AG04450 (cell line): ENCODE measurements at regions not wholly inside any gene's neighbourhood (a gene's known extent, or its start where the extent isn't known, plus 50 kb on each side); places are given as distances from the start of the nearest gene placed in this dataset.

ENCODE experiments used
- CTCF ChIA-PET: fragments of 300-600, 350-600 bp; formaldehyde crosslinking; extraction: SDS; loops from one replicate; lab custom pipeline; 2022; ENCODE audit warnings: antibody characterized with exemption, inconsistent platforms; lab: Charles Lee
- POLR2A ChIA-PET: fragments of 350-600 bp; formaldehyde crosslinking; extraction: SDS; loops from one replicate; lab custom pipeline; 2021; ENCODE audit warnings: antibody characterized with exemption, inconsistent platforms; lab: Yijun Ruan, JAX
- DNase-seq: peaks from one replicate; pipeline ENCODE4 v3.0.0-alpha.2; 2011; ENCODE audit warnings: low read depth, low spot score
- H3K27ac ChIP-seq: one replicate; pipeline ENCODE4 v1.5.1; 2012; ENCODE audit warnings: low read depth, low read length, control low read depth
- H3K27me3 ChIP-seq: one replicate; pipeline ENCODE4 v1.6.0; 2012; ENCODE audit warnings: low read length; ENCODE audit not compliant: control insufficient read depth, insufficient read depth
- H3K4me3 ChIP-seq: 2 replicates; pipeline ENCODE4 v1.5.1; 2011; ENCODE audit warnings: mild to moderate bottlenecking, low read depth, low read length, control low read depth
- H3K9me3 ChIP-seq: 2 replicates; pipeline ENCODE4 v1.5.1; 2012; ENCODE audit warnings: low read length; ENCODE audit not compliant: control insufficient read depth, insufficient read depth
- CTCF ChIP-seq: IDR thresholded peaks from 2 replicates; pipeline ENCODE4 v1.5.1; 2011; ENCODE audit warnings: low read depth, low read length, control low read depth, inconsistent platforms

GRCh38 chr6:147700436-147701209 lies 192.1 kb downstream of the SAMD5 start:
- ChIA-PET CTCF (interaction anchor here (1.0 to 1.1 kb wide), 2 partner anchors 10 to 194 kb away, joined by 3 read pairs; no protein-coding TSS in a partner anchor), POLR2A (no interaction called here)
- no peak for DNase-seq
- no peak overlapping the region for H3K27ac ChIP-seq
- no peak overlapping the region for H3K4me3 ChIP-seq
- no peak for TF ChIP-seq CTCF
- no peaks in the 10 kb centered on the region for H3K9me3 ChIP-seq
- no peaks in the 10 kb centered on the region for H3K27me3 ChIP-seq

GRCh38 chr6:147704691-147705090 lies 196.2 kb downstream of the SAMD5 start:
- ChIA-PET POLR2A (no interaction called here), CTCF (no interaction called here)
- Histone ChIP-seq H3K27ac (no peak overlapping the region), H3K27me3 (no peaks in the 10 kb centered on the region), H3K9me3 (no peaks in the 10 kb centered on the region), H3K4me3 (no peak overlapping the region)
- TF ChIP-seq CTCF = no peak
- no peak for DNase-seq

GRCh38 chr6:147707524-147707923 lies 199.0 kb downstream of the SAMD5 start:
- H3K4me3 ChIP-seq = no peak overlapping the region
- CTCF ChIA-PET = interaction anchor here (0.6 kb wide), 1 partner anchor 18 kb away, joined by 3 read pairs; no protein-coding TSS in a partner anchor
- no peak for TF ChIP-seq CTCF
- H3K27ac ChIP-seq = no peak overlapping the region
- POLR2A ChIA-PET = no interaction called here
- no peak for DNase-seq
- H3K9me3 ChIP-seq = no peaks in the 10 kb centered on the region
- H3K27me3 ChIP-seq = no peaks in the 10 kb centered on the region

- Histone ChIP-seq H3K9me3 (no peaks in the 10 kb centered on the region), H3K27me3 (no peaks in the 10 kb centered on the region), H3K27ac (no peak overlapping the region), H3K4me3 (no peak overlapping the region)
- ChIA-PET CTCF (no interaction called here), POLR2A (no interaction called here)
- DNase-seq = no peak
- TF ChIP-seq CTCF = no peak
Measured at GRCh38 chr6:147708170-147708569, 199.7 kb downstream of the SAMD5 start.

- no peak for DNase-seq
- CTCF ChIA-PET = no interaction called here
- TF ChIP-seq CTCF = no peak
Measured at GRCh38 chr6:147709396-147710272, 201.1 kb downstream of the SAMD5 start.

More at GRCh38 chr6:147709396-147710272, 201.1 kb downstream of the SAMD5 start:
- H3K9me3 ChIP-seq = no peaks in the 10 kb centered on the region
- H3K4me3 ChIP-seq = no peak overlapping the region
- POLR2A ChIA-PET = no interaction called here
- no peak overlapping the region for H3K27ac ChIP-seq
- H3K27me3 ChIP-seq = no peaks in the 10 kb centered on the region
